ENCODE measurements at regions not wholly inside any gene's neighbourhood (a gene's known extent, or its start where the extent isn't known, plus 50 kb on each side); places are given as distances from the start of the nearest gene placed in this dataset.

- no peak for DNase-seq (ENCODE audit: insufficient read length)
Measured at GRCh38 chr1:220327106-220327505, 54.9 kb upstream of the RAB3GAP2 start.

GRCh38 chr1:220326578-220326977, 54.3 kb upstream of the RAB3GAP2 start:
- FAIRE-seq (no peak), DNase-seq (ENCODE audit: insufficient read length) (no peak)
- no peak for TF ChIP-seq TAF1 (IDR thresholded peaks at IDR 0.05; ENCODE audit: borderline replicate concordance, low read depth, low read length)
- no peak for TF ChIP-seq POLR2A (IDR thresholded peaks at IDR 0.05; ENCODE audit: low read depth, low read length)
- no peak for TF ChIP-seq POLR2AphosphoS5 (IDR thresholded peaks at IDR 0.05; ENCODE audit: low read depth, low read length)

More at GRCh38 chr1:220327106-220327505, 54.9 kb upstream of the RAB3GAP2 start:
- no peak for FAIRE-seq
- TF ChIP-seq TAF1 (IDR thresholded peaks at IDR 0.05; ENCODE audit: borderline replicate concordance, low read depth, low read length) (no peak), POLR2AphosphoS5 (IDR thresholded peaks at IDR 0.05; ENCODE audit: low read depth, low read length) (no peak), POLR2A (IDR thresholded peaks at IDR 0.05; ENCODE audit: low read depth, low read length) (no peak)

GRCh38 chr1:220325306-220325995, 53.2 kb upstream of the RAB3GAP2 start:
- DNase-seq (ENCODE audit: insufficient read length) = no peak
- no peak for FAIRE-seq
- TF ChIP-seq POLR2A (IDR thresholded peaks at IDR 0.05; ENCODE audit: low read depth, low read length) (no peak), POLR2AphosphoS5 (IDR thresholded peaks at IDR 0.05; ENCODE audit: low read depth, low read length) (no peak), TAF1 (IDR thresholded peaks at IDR 0.05; ENCODE audit: borderline replicate concordance, low read depth, low read length) (no peak)

GRCh38 chr1:220323717-220324116, 51.5 kb upstream of the RAB3GAP2 start:
- TF ChIP-seq POLR2A (IDR thresholded peaks at IDR 0.05; ENCODE audit: low read depth, low read length) = no peak
- no peak for TF ChIP-seq TAF1 (IDR thresholded peaks at IDR 0.05; ENCODE audit: borderline replicate concordance, low read depth, low read length)
- no peak for TF ChIP-seq POLR2AphosphoS5 (IDR thresholded peaks at IDR 0.05; ENCODE audit: low read depth, low read length)
- FAIRE-seq = no peak
- DNase-seq (ENCODE audit: insufficient read length) = no peak

GRCh38 chr1:220322570-220322969, 50.3 kb upstream of the RAB3GAP2 start:
- TF ChIP-seq POLR2AphosphoS5 (IDR thresholded peaks at IDR 0.05; ENCODE audit: low read depth, low read length) (no peak), POLR2A (IDR thresholded peaks at IDR 0.05; ENCODE audit: low read depth, low read length) (no peak), TAF1 (IDR thresholded peaks at IDR 0.05; ENCODE audit: borderline replicate concordance, low read depth, low read length) (no peak)
- no peak for FAIRE-seq
- no peak for DNase-seq (ENCODE audit: insufficient read length)
